A673 (cell line): ENCODE measurements at regions not wholly inside any gene's neighbourhood (a gene's known extent, or its start where the extent isn't known, plus 50 kb on each side); places are given as distances from the start of the nearest gene placed in this dataset.

Experiments used
- CTCF ChIP-seq: fragments of 300-800, 200-600 bp; sonication (generic); conservative IDR thresholded peaks from 2 replicates; pipeline ENCODE4 v1.5.1; 2017; ENCODE audit warnings: low read depth, mild to moderate bottlenecking, antibody characterized with exemption, low read length, moderate library complexity, mixed read lengths
- EZH2 ChIP-seq: fragments of 200-600 bp; sonication (generic); IDR thresholded peaks from 2 replicates; pipeline ENCODE4 v1.6.1; 2017; ENCODE audit warnings: borderline replicate concordance, low read depth, mild to moderate bottlenecking, mixed read lengths, antibody characterized with exemption, low read length; ENCODE audit not compliant: poor library complexity, severe bottlenecking

- TF ChIP-seq CTCF (no peak), EZH2 (no peak)
These were observed 148.3 kb upstream of the POU2AF2 start for GRCh38 chr11:111097191-111097590.
